ENCODE measurements at regions not wholly inside any gene's neighbourhood (a gene's known extent, or its start where the extent isn't known, plus 50 kb on each side); places are given as distances from the start of the nearest gene placed in this dataset.

- Histone ChIP-seq H3F3A (ENCODE audit: control insufficient read depth, insufficient read depth) (no peaks in the 10 kb centered on the region), H3K36me3 (ENCODE audit: control insufficient read depth, low read length) (no peaks in the 10 kb centered on the region), H3K4me2 (ENCODE audit: low read length) (no peak overlapping the region), H3K9me3 (ENCODE audit: control insufficient read depth, insufficient read depth, low read length) (peaks cover 7% of the 10 kb centered on the region; the same call in 1 of the 2 replicates), H3K27me3 (ENCODE audit: control insufficient read depth, low read length) (peaks cover 17% of the 10 kb centered on the region), H3K4me3 (ENCODE audit: low read length) (no peak overlapping the region), H3K9me2 (replicated peaks; ENCODE audit: control insufficient read depth, low read length) (no peaks in the 10 kb centered on the region), H3K4me1 (ENCODE audit: control insufficient read depth, low read length) (no peaks in the 10 kb centered on the region), H4K20me1 (ENCODE audit: control insufficient read depth, insufficient read depth, low read depth, low read length) (no peaks in the 10 kb centered on the region), H3K27ac (ENCODE audit: low read depth, low read length) (no peak overlapping the region), H3K79me2 (ENCODE audit: control insufficient read depth, low read length) (no peaks in the 10 kb centered on the region)
- TF ChIP-seq CTCF (IDR thresholded peaks at IDR 0.05; ENCODE audit: low read depth, low read length, poor library complexity, severe bottlenecking) (no peak), EZH2phosphoT487 (IDR thresholded peaks at IDR 0.05; ENCODE audit: borderline replicate concordance, low read length) (no peak)
Observed at GRCh38 chr12:132398386-132398991, 69.1 kb upstream of the GALNT9 start.

- no peak overlapping the region for H3K27ac ChIP-seq (ENCODE audit: low read depth, low read length)
- H4K20me1 ChIP-seq (ENCODE audit: control insufficient read depth, insufficient read depth, low read depth, low read length): no peaks in the 10 kb centered on the region
- H3F3A ChIP-seq (ENCODE audit: control insufficient read depth, insufficient read depth): no peaks in the 10 kb centered on the region
- no peaks in the 10 kb centered on the region for H3K9me2 ChIP-seq (replicated peaks; ENCODE audit: control insufficient read depth, low read length)
- no peaks in the 10 kb centered on the region for H3K36me3 ChIP-seq (ENCODE audit: control insufficient read depth, low read length)
- no peaks in the 10 kb centered on the region for H3K4me1 ChIP-seq (ENCODE audit: control insufficient read depth, low read length)
- H3K9me3 ChIP-seq (ENCODE audit: control insufficient read depth, insufficient read depth, low read length): peaks cover 7% of the 10 kb centered on the region; the same call in 1 of the 2 replicates
- peaks cover 17% of the 10 kb centered on the region for H3K27me3 ChIP-seq (ENCODE audit: control insufficient read depth, low read length)
- no peaks in the 10 kb centered on the region for H3K79me2 ChIP-seq (ENCODE audit: control insufficient read depth, low read length)
- H3K4me2 ChIP-seq (ENCODE audit: low read length): no peak overlapping the region
- TF ChIP-seq CTCF (IDR thresholded peaks at IDR 0.05; ENCODE audit: low read depth, low read length, poor library complexity, severe bottlenecking) (no peak), EZH2phosphoT487 (IDR thresholded peaks at IDR 0.05; ENCODE audit: borderline replicate concordance, low read length) (no peak)
- H3K4me3 ChIP-seq (ENCODE audit: low read length): no peak overlapping the region
Observed at GRCh38 chr12:132397934-132398385, 68.6 kb upstream of the GALNT9 start.

GRCh38 chr12:132397152-132397933, 68.0 kb upstream of the GALNT9 start:
- H3K9me3 ChIP-seq (ENCODE audit: control insufficient read depth, insufficient read depth, low read length): peaks cover 7% of the 10 kb centered on the region; the same call in 1 of the 2 replicates

More at GRCh38 chr12:132397152-132397933, 68.0 kb upstream of the GALNT9 start:
- no peak overlapping the region for H3K27ac ChIP-seq (ENCODE audit: low read depth, low read length)
- H3K36me3 ChIP-seq (ENCODE audit: control insufficient read depth, low read length): no peaks in the 10 kb centered on the region
- TF ChIP-seq EZH2phosphoT487 (IDR thresholded peaks at IDR 0.05; ENCODE audit: borderline replicate concordance, low read length) (no peak), CTCF (IDR thresholded peaks at IDR 0.05; ENCODE audit: low read depth, low read length, poor library complexity, severe bottlenecking) (no peak)
- H3K27me3 ChIP-seq (ENCODE audit: control insufficient read depth, low read length): peaks cover 17% of the 10 kb centered on the region
- no peaks in the 10 kb centered on the region for H3K79me2 ChIP-seq (ENCODE audit: control insufficient read depth, low read length)
- no peaks in the 10 kb centered on the region for H3K4me1 ChIP-seq (ENCODE audit: control insufficient read depth, low read length)
- H3K4me3 ChIP-seq (ENCODE audit: low read length): no peak overlapping the region
- H4K20me1 ChIP-seq (ENCODE audit: control insufficient read depth, insufficient read depth, low read depth, low read length): no peaks in the 10 kb centered on the region
- no peaks in the 10 kb centered on the region for H3K9me2 ChIP-seq (replicated peaks; ENCODE audit: control insufficient read depth, low read length)
- no peaks in the 10 kb centered on the region for H3F3A ChIP-seq (ENCODE audit: control insufficient read depth, insufficient read depth)
- H3K4me2 ChIP-seq (ENCODE audit: low read length): no peak overlapping the region

Data from DOHH2 (cell line).